HepG2 (cell line): ENCODE measurements at regions not wholly inside any gene's neighbourhood (a gene's known extent, or its start where the extent isn't known, plus 50 kb on each side); places are given as distances from the start of the nearest gene placed in this dataset.

Experiments used
- FOSL2 ChIP-seq: sonication (generic); formaldehyde crosslinking; IDR thresholded peaks from 2 replicates; pipeline ENCODE4 v1.4.0; 2020; ENCODE audit warnings: missing genetic modification reagents
- HNF4A ChIP-seq: sonication (generic); formaldehyde crosslinking; IDR thresholded peaks from 2 replicates; pipeline ENCODE4 v1.4.0; 2020; ENCODE audit warnings: missing genetic modification reagents
- KMT2B ChIP-seq: IDR thresholded peaks from 2 replicates; pipeline ENCODE4 v1.6.1; 2016; ENCODE audit warnings: missing genetic modification reagents, missing compliant biosample characterization
- MIER2 ChIP-seq: IDR thresholded peaks from 2 replicates; pipeline ENCODE4 v1.6.1; 2016; ENCODE audit warnings: missing biosample characterization, missing genetic modification reagents
- RERE ChIP-seq: IDR thresholded peaks from 2 replicates; pipeline ENCODE4 v1.6.1; 2016; ENCODE audit warnings: low read depth, missing genetic modification reagents, missing compliant biosample characterization
- U2AF2 ChIP-seq: fragments of 200-400 bp; formaldehyde crosslinking; IDR thresholded peaks from 2 replicates; pipeline ENCODE4 v1.6.1; 2017; ENCODE audit warnings: low read depth, mild to moderate bottlenecking, low read length
- ZNF547 ChIP-seq: sonication (generic); formaldehyde crosslinking; IDR thresholded peaks from 2 replicates; pipeline ENCODE4 v1.5.1; 2020; ENCODE audit warnings: mild to moderate bottlenecking, missing genetic modification reagents
- ZNF567 ChIP-seq: sonication (generic); formaldehyde crosslinking; IDR thresholded peaks from 2 replicates; pipeline ENCODE4 v1.8.1; 2023; ENCODE audit warnings: mild to moderate bottlenecking, missing genetic modification reagents, borderline replicate concordance
- ZNF572 ChIP-seq: sonication (generic); formaldehyde crosslinking; IDR thresholded peaks from 2 replicates; pipeline ENCODE4 v1.5.1; 2020; ENCODE audit warnings: mild to moderate bottlenecking, missing genetic modification reagents
- ZSCAN20 ChIP-seq: sonication (generic); formaldehyde crosslinking; IDR thresholded peaks from 2 replicates; pipeline ENCODE4 v1.4.0; 2020; ENCODE audit warnings: missing genetic modification reagents, mild to moderate bottlenecking, borderline replicate concordance
- TF ChIP-seq, protein P1 (sequence below), 2 experiments: fragments of 450-650 bp in 1 of 2; sonication (generic) in 1 of 2; formaldehyde crosslinking; IDR thresholded peaks; 2 replicates each; pipeline versions ENCODE4 v1.5.0 to v1.8.0; 2020 to 2022; ENCODE audit warnings: mild to moderate bottlenecking in 1 of 2, missing genetic modification reagents in 1 of 2
- TF ChIP-seq, protein P2 (sequence below): sonication (generic); formaldehyde crosslinking; IDR thresholded peaks from 2 replicates; pipeline ENCODE4 v1.5.0; 2020; ENCODE audit warnings: missing genetic modification reagents
- TF ChIP-seq, protein P3 (sequence below): fragments of 450-650 bp; IDR thresholded peaks from 2 replicates; pipeline ENCODE4 v1.6.1; 2017
- TF ChIP-seq, protein P4 (sequence below): sonication (generic); formaldehyde crosslinking; IDR thresholded peaks from 2 replicates; pipeline ENCODE4; 2020; ENCODE audit warnings: missing genetic modification reagents, mild to moderate bottlenecking, borderline replicate concordance
- TF ChIP-seq, protein P5 (sequence below): sonication (generic); formaldehyde crosslinking; IDR thresholded peaks from 2 replicates; pipeline ENCODE4 v1.4.0; 2020; ENCODE audit warnings: missing genetic modification reagents

DNA sequence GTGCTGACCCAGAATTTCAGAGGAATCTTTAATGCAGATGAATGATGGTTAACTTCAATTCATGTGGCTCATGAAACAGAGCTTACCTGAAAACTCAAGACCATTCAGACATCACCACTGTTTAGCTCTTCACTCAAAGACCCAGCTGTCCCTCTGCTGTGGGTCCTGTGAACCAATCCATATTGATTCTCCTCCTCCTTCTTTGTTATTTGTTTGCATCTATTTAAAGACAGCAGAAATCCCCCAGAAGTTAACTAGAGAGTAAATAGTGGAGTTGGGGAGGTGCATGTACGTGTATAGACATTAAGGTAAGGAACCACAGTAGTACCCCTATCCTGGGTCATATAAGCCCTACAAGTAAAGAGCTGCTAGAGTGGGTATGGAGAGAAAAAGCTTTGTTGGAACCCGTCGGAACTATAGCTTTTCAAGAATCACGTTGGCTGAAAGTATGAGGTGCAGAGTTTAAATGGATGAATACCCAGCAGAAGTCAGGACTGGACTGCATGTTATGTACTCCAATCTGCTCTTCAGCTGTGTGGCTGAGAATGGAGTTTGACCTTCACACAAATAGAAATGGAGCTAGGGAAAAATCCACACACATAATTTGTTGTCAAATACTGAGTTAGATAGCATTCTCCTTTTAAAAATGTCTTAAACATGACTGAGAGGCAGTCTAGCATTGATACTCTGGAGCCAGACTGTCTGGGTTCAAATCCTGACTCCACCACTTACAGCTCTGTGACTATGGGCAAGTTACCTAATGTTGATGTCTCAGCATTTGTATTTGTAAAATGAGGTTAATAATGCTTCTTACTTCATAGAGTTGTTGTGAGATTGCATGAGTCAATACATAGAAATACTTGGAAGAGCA, 81.7 kb upstream of the HK2 start (continued):
- TF ChIP-seq, protein P1, sequence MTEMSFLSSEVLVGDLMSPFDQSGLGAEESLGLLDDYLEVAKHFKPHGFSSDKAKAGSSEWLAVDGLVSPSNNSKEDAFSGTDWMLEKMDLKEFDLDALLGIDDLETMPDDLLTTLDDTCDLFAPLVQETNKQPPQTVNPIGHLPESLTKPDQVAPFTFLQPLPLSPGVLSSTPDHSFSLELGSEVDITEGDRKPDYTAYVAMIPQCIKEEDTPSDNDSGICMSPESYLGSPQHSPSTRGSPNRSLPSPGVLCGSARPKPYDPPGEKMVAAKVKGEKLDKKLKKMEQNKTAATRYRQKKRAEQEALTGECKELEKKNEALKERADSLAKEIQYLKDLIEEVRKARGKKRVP (CRISPR knock-in tag; IDR thresholded peaks at IDR 0.05) = peak in 1 of 2 experiments; percentile 45; a peak in 1 of 4 replicates
- TF ChIP-seq FOSL2 = peak; percentile 27; the same call in 1 of the 2 replicates
- TF ChIP-seq ZNF547 (CRISPR knock-in tag) = no peak
- TF ChIP-seq MIER2 (CRISPR knock-in tag) = no peak; the same call in 1 of the 2 replicates
- TF ChIP-seq, protein P2, sequence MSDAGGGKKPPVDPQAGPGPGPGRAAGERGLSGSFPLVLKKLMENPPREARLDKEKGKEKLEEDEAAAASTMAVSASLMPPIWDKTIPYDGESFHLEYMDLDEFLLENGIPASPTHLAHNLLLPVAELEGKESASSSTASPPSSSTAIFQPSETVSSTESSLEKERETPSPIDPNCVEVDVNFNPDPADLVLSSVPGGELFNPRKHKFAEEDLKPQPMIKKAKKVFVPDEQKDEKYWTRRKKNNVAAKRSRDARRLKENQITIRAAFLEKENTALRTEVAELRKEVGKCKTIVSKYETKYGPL (CRISPR knock-in tag) = no peak
- no peak for TF ChIP-seq RERE (CRISPR knock-in tag)
- TF ChIP-seq, protein P3, sequence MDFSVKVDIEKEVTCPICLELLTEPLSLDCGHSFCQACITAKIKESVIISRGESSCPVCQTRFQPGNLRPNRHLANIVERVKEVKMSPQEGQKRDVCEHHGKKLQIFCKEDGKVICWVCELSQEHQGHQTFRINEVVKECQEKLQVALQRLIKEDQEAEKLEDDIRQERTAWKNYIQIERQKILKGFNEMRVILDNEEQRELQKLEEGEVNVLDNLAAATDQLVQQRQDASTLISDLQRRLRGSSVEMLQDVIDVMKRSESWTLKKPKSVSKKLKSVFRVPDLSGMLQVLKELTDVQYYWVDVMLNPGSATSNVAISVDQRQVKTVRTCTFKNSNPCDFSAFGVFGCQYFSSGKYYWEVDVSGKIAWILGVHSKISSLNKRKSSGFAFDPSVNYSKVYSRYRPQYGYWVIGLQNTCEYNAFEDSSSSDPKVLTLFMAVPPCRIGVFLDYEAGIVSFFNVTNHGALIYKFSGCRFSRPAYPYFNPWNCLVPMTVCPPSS = no peak
- TF ChIP-seq, protein P4, sequence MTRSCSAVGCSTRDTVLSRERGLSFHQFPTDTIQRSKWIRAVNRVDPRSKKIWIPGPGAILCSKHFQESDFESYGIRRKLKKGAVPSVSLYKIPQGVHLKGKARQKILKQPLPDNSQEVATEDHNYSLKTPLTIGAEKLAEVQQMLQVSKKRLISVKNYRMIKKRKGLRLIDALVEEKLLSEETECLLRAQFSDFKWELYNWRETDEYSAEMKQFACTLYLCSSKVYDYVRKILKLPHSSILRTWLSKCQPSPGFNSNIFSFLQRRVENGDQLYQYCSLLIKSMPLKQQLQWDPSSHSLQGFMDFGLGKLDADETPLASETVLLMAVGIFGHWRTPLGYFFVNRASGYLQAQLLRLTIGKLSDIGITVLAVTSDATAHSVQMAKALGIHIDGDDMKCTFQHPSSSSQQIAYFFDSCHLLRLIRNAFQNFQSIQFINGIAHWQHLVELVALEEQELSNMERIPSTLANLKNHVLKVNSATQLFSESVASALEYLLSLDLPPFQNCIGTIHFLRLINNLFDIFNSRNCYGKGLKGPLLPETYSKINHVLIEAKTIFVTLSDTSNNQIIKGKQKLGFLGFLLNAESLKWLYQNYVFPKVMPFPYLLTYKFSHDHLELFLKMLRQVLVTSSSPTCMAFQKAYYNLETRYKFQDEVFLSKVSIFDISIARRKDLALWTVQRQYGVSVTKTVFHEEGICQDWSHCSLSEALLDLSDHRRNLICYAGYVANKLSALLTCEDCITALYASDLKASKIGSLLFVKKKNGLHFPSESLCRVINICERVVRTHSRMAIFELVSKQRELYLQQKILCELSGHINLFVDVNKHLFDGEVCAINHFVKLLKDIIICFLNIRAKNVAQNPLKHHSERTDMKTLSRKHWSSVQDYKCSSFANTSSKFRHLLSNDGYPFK (CRISPR knock-in tag) = no peak
- TF ChIP-seq ZNF567 (CRISPR knock-in tag) = no peak
- no peak for TF ChIP-seq KMT2B (CRISPR knock-in tag)
- peak; percentile 80 for TF ChIP-seq HNF4A
- TF ChIP-seq ZSCAN20 (CRISPR knock-in tag) = no peak
- TF ChIP-seq, protein P5, sequence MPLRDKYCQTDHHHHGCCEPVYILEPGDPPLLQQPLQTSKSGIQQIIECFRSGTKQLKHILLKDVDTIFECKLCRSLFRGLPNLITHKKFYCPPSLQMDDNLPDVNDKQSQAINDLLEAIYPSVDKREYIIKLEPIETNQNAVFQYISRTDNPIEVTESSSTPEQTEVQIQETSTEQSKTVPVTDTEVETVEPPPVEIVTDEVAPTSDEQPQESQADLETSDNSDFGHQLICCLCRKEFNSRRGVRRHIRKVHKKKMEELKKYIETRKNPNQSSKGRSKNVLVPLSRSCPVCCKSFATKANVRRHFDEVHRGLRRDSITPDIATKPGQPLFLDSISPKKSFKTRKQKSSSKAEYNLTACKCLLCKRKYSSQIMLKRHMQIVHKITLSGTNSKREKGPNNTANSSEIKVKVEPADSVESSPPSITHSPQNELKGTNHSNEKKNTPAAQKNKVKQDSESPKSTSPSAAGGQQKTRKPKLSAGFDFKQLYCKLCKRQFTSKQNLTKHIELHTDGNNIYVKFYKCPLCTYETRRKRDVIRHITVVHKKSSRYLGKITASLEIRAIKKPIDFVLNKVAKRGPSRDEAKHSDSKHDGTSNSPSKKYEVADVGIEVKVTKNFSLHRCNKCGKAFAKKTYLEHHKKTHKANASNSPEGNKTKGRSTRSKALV = no peak
- no peak for TF ChIP-seq ZNF572
- no peak for TF ChIP-seq U2AF2
